AG04449 (cell line): ENCODE measurements at regions not wholly inside any gene's neighbourhood (a gene's known extent, or its start where the extent isn't known, plus 50 kb on each side); places are given as distances from the start of the nearest gene placed in this dataset.

ENCODE experiments used
- CTCF ChIA-PET: fragments of 350-600 bp; formaldehyde crosslinking; extraction: SDS; loops from one replicate; lab custom pipeline; 2021; ENCODE audit warnings: antibody characterized with exemption; lab: Yijun Ruan, JAX
- POLR2A ChIA-PET: fragments of 400-600, 350-600 bp; formaldehyde crosslinking; extraction: SDS; loops from one replicate; lab custom pipeline; 2020; ENCODE audit warnings: antibody characterized with exemption, inconsistent platforms; lab: Yijun Ruan, JAX
- DNase-seq: peaks from one replicate; pipeline ENCODE4 v3.0.0-alpha.2; 2010; ENCODE audit warnings: low read depth, low spot score
- H3K4me3 ChIP-seq: 2 replicates; pipeline ENCODE4 v1.5.1; 2011; ENCODE audit warnings: low read depth, mild to moderate bottlenecking, control low read depth, low read length
- CTCF ChIP-seq: IDR thresholded peaks from one replicate; pipeline ENCODE4 v1.5.1; 2011; ENCODE audit warnings: mild to moderate bottlenecking, moderate library complexity, low read length, control low read depth, inconsistent platforms; ENCODE audit not compliant: insufficient read depth; ENCODE audit errors: missing control alignments

GRCh38 chr12:39033782-39034181, 128.4 kb upstream of the CPNE8 start:
- no peak for TF ChIP-seq CTCF
- CTCF ChIA-PET, result no interaction called here
- H3K4me3 ChIP-seq, result no peak overlapping the region
- no peak for DNase-seq
- POLR2A ChIA-PET, result no interaction called here

GRCh38 chr12:39032448-39032847, 127.1 kb upstream of the CPNE8 start:
- no peak for TF ChIP-seq CTCF
- no peak overlapping the region for H3K4me3 ChIP-seq
- CTCF ChIA-PET, result no interaction called here
- no peak for DNase-seq
- POLR2A ChIA-PET, result no interaction called here

GRCh38 chr12:39032034-39032433, 126.6 kb upstream of the CPNE8 start:
- no peak overlapping the region for H3K4me3 ChIP-seq
- ChIA-PET POLR2A (no interaction called here), CTCF (no interaction called here)
- no peak for DNase-seq
- no peak for TF ChIP-seq CTCF

- DNase-seq, result no peak
- POLR2A ChIA-PET, result no interaction called here
These were observed 123.0 kb upstream of the CPNE8 start for GRCh38 chr12:39028382-39028781.

GRCh38 chr12:39012870-39013269, 107.5 kb upstream of the CPNE8 start:
- CTCF ChIA-PET, result no interaction called here
- no peak for DNase-seq
- POLR2A ChIA-PET, result no interaction called here

More at GRCh38 chr12:39028382-39028781, 123.0 kb upstream of the CPNE8 start:
- CTCF ChIA-PET, result no interaction called here
- TF ChIP-seq CTCF, result no peak
- no peak overlapping the region for H3K4me3 ChIP-seq

GRCh38 chr12:39011166-39011565, 105.8 kb upstream of the CPNE8 start:
- DNase-seq, result no peak
- ChIA-PET POLR2A (no interaction called here), CTCF (no interaction called here)
- TF ChIP-seq CTCF, result no peak
- no peak overlapping the region for H3K4me3 ChIP-seq

More at GRCh38 chr12:39012870-39013269, 107.5 kb upstream of the CPNE8 start:
- H3K4me3 ChIP-seq, result no peak overlapping the region
- no peak for TF ChIP-seq CTCF
